Fibroblast of pulmonary artery (primary cell): ENCODE measurements at regions not wholly inside any gene's neighbourhood (a gene's known extent, or its start where the extent isn't known, plus 50 kb on each side); places are given as distances from the start of the nearest gene placed in this dataset.

Experiments
- DNase-seq: peaks from one replicate; pipeline ENCODE4 v3.0.0-alpha.2; 2010; ENCODE audit warnings: low read depth
- H3K4me3 ChIP-seq: replicated peaks from 2 replicates; pipeline ENCODE4 v1.5.1; 2011; ENCODE audit warnings: low read depth, mild to moderate bottlenecking, control low read depth, low read length, moderate library complexity
- CTCF ChIP-seq: IDR thresholded peaks from 2 replicates; pipeline ENCODE4 v1.5.1; 2011; ENCODE audit warnings: mild to moderate bottlenecking, control low read depth, low read length, inconsistent platforms; ENCODE audit errors: missing control alignments

GRCh38 chr14:62453226-62453625 lies 592.0 kb downstream of the KCNH5 start:
- no peak for TF ChIP-seq CTCF
- no peak overlapping the region for H3K4me3 ChIP-seq
- no peak for DNase-seq

GRCh38 chr14:62455446-62455845 lies 589.8 kb downstream of the KCNH5 start:
- no peak for DNase-seq
- TF ChIP-seq CTCF: no peak
- no peak overlapping the region for H3K4me3 ChIP-seq

- DNase-seq: no peak
These were observed 582.3 kb downstream of the KCNH5 start for GRCh38 chr14:62462988-62463387.

GRCh38 chr14:62468946-62469345 lies 576.3 kb downstream of the KCNH5 start:
- TF ChIP-seq CTCF: no peak
- no peak for DNase-seq
- no peak overlapping the region for H3K4me3 ChIP-seq

More at GRCh38 chr14:62462988-62463387, 582.3 kb downstream of the KCNH5 start:
- no peak for TF ChIP-seq CTCF
- no peak overlapping the region for H3K4me3 ChIP-seq

- no peak for TF ChIP-seq CTCF
- DNase-seq: no peak
- no peak overlapping the region for H3K4me3 ChIP-seq
These were observed 574.3 kb downstream of the KCNH5 start for GRCh38 chr14:62470935-62471334.

GRCh38 chr14:62491146-62491545 lies 554.1 kb downstream of the KCNH5 start:
- no peak for DNase-seq
- H3K4me3 ChIP-seq: no peak overlapping the region
- TF ChIP-seq CTCF: no peak

GRCh38 chr14:62497708-62498107 lies 547.5 kb downstream of the KCNH5 start:
- no peak overlapping the region for H3K4me3 ChIP-seq
- no peak for DNase-seq
- no peak for TF ChIP-seq CTCF
